ENCODE measurements at regions not wholly inside any gene's neighbourhood (a gene's known extent, or its start where the extent isn't known, plus 50 kb on each side); places are given as distances from the start of the nearest gene placed in this dataset.

DNA sequence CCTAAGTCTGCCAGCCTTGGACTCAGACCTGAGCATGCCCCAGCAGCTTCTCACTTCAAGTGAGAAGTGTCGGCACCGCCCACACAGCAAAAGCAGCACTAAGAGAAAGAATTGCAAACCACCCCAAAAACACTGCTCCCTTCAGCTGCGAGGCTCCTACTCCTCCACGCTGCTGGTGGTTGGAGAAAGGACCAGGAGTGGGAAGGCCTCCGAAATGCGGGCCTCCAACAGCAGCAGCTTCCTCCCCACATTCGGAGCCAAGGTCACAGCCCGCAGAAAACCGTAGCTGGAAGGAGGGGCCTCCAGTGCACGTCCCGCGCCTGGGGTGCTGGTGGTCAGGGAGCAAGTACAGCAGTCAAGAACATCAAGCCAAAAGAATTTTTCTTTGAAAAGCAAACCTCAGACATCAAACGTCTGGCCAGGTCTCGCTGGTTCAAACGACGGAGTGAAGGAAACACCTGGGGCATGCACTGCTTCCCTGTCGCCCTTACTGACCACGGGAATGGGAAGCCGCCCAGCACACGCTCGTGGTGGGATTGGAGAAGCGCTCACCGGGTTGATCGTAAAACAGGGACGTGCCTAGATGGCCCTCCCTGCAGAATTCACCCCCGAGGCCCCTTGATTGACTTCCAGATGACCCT is 185.6 kb upstream of the CST7 start:
- no peak for DNase-seq

DNA sequence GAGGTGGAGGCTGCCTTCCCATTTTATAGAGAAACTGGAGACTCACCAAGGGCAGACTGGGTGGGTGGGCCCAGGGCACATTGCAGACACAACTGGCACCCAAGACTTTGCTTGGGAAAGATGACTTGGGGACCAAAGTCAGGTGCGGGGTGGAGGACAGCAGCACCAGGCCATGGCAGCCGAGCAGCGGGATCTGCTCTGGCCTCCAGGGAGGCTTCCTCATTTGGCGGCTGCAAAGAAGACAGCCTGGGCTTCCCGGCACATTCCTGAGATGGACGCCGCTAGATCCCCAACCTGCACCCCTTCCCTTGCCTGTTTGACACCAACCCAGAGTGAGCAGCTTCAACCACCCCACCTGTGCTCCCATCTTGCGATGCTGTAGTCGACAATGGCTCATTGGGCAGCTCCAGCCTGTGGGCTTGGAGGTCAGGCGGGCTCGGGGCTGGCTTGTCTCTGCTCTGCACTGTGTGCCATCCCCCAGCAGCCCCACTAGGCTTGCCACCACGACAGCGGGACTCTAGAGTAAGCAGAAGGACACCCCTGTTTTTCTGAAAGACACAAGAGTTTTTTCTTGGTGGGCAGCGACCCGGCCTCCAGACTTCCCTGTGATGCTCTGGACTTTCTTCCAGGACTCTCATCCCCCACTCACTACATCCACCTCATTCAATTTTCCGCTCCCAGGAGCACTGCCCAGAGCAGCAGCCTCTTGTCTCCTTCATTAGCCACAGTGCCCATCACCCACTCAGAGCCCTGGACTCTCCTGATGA is 184.9 kb upstream of the CST7 start:
- DNase-seq, result no peak

DNA sequence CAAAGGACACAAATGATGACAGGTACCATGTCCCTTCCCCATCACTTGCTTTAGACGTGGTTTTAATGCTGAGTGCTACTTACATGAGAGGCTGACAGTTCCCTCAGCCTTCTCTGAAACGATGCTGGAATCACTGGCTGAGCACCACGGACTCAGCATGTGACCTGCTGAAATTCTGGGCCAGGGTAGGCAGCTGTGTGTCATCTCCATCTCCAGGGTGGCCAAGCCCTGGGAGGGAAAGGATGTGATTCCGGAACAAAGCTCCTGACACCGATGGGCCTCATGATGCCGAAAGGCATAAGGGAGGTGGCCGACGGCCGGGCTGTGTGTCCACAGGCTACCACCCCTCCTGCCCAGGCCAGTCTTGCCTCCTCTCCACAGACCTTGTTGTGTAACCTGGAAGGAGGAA is 184.3 kb upstream of the CST7 start:
- no peak for DNase-seq

DNA sequence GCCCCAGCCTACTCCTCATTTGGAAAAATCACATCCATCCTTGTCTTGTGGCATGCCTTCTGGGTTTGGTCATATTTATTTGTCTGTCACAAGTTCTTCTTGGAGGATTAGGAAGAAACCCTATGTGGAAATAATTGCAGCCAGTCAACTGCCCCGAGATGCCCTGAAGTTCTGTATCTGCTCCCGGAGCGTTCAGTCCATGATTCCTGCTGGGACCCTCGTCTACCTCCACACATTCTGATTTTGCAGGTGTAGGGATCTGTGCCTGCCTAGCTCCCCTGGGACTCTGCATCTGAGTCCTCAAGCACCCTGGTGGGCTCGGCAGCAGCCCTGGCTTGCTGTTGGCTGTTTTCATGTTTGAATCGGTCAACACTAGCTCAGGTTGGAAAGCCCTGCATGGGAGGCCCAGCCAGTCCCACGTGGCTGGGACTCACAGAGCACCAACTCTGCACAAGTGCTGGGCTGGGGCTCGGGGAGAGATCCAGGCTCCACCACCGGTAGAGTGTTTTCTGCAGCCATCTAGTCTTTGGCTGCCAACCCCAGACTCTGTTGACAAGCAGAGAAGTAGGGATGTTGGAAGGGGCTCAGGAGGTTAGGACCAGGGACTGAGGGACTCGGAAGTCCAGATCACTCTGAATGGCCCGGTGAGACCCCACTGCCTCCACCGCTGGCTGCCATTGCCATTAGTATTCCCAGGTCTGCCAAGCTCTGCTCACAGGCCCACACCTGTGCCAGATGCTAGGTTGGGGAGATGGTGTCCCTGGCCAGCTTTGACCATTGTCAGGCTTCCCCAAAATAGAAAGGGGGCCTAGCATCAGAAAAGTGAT is 183.5 kb upstream of the CST7 start:
- DNase-seq, result no peak

DNA sequence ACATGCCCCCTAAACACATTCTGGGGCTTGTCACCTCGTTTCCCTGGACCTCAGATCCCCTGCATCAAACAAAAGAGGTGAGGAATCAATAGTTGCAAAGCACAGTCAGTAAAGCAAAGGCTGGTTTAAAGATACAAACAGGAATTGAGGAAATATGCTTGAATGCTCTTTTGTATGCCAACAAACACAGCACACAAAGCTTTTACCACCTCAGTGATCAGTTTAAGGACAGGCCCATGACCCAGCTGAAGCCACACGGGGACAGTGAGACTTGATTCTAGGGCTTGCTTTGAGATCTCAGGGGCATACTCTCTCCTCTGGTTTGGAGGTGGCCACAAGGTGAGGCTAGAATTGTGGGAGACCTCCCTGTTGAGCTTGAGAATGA is 182.9 kb upstream of the CST7 start:
- DNase-seq, result no peak

DNA sequence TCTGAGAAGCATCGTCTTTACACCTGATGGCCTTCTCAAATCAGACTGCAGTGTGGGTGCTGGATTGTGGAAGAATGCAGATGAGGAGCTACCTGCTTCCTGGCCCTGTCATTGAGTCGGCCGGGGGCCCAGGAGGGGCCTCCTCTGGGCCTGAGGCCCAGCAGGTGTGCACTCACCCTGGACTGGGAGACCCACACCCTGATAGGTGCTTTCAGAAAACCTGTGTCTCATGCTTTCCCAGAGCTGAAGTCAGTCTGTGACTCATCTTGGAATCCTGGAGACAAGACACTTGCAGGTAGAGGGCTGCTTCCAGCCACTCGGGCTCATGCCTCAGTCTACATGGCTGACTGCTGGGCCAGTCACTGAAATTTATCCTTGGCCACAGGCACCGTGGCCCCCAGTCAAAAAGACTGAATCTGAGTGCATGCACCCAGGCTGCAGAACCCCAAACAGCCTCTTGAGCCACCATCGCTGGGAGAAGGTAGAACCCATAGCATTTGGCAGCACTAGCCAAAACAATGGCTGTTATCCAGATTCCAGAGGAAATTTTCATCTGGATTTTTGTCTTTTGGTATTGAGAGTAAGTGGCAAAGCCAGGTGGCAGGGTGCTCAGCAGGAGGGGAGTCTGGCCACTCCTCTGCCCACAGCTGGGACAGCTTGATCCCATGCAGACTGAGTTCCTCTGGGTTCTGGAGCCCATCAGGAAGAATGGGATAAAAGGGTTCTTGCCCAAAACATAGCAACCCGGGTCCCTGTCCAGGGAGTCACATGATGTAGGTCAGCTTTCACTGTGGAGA is 182.0 kb upstream of the CST7 start:
- DNase-seq, result no peak

DNA sequence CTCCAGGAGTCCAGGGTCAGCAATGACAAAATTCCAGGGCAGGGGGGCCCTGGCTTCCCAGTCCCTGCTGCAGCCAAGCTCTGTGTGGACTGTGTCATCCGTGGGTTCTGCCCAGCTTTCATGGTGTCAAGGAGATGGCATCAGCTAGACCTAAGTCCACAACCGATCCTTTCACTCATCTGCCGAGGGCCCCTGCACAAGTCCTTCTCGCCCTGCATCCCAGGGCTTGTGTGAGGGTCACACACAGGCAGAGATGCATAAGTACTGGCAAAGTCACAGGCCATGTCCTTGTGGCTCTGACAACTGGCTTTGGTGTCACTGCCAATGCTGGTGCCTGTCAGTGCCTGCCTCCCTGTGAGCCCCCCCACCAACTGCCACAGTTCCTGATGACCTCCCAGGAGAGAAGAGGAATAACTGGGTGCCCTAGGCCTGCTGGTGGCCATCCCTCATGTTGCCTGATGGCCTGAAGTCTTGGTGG is 181.4 kb upstream of the CST7 start:
- DNase-seq, result no peak

DNA sequence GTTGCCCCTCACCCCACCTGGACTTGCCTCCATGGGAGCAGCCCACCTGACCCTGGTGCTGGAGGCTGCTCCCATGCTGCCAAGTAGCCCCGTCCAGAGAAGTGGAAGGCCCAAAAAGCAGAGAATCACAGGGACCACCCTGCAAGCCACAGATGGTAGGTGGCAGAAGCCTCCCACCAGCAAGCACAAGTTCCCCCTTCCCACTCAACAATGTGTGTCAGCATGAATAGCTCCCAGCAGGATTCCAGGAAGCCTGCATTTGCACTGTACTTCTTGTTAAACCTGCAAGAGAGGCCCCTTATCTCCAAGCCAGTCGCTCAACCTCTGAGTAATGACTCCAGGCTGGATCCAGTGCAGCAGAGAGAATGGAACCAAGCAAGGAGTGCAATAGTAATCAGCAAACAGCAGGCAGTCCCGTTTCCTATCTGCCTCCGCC is 180.8 kb upstream of the CST7 start:
- DNase-seq, result peak; percentile 69

DNA sequence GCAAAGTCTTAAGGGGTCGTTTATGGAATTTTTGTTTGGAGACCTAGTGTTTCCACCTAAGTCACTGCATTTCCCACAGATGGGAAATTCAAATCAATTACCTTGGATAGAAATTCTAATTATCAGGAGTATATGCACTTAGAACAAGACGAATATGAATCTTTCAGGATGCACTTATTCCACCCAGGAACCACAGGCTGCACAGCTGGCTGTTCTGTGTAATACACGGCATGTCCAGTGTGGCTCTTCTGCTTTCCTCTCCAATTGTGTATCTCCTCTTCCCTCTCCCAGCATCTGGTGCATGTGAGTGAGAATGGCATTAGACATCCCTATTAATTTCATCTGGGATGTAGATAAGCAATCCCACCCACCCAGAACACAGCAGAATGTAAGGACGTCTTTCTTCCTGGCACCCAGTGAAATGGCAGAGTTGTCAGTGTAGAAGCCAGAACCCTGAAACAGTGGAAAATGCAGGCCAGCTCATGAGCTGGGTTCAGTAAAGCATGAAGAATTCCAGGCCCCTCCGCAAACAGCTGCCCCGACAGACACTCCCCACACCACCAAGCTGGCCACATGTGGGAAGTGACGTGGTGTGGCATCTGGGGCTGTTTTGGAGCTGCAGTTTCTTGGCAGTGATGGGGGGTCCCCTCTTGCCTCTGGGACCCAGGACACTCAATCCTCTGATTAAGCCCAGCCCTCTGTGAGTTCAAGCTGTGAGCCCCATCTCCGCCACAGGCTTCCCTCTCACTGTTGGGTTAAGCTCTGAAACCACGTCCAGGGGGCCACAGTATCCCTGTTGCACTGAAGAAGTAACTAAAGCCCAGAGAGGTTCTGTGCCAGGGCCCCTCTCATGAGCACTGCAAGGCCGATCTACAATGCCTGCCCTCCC is 180.1 kb upstream of the CST7 start:
- DNase-seq, result no peak

DNA sequence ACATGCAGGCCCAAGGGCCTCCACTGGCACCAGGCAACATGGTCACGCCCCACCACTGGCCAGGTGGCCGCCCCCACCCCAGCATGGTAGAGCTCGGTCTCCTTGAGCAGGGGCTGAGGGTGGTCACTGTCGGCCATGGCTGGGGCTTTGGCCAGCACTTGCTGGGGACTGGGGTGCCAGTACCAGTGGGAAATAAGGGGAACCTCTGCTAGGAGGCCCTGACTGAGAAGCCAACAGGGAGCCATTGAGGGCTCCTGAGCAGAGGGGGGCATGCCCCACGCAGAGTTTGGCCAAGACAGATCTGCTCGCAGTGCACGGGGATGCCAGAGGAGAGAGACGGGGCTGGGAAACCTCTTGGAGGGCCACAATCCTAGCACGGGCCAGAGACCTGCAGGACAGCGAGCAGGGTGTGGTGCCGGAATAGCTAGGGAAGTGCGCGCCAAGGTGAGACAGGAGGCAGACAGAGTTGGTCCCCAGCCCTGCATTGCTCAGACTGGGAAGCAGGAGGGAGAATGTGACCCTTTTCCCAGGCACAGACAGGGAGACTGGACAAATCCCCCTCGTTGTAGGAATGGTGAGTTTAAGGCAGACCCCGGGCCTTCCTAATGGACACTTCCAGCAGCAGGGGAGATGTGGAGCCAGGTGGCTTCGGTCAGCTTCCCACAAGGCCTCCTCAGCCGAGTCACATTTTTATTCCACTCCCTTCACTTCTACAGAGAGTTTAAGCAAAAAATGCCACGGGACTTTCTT is 179.0 kb upstream of the CST7 start:
- DNase-seq, result no peak

DNA sequence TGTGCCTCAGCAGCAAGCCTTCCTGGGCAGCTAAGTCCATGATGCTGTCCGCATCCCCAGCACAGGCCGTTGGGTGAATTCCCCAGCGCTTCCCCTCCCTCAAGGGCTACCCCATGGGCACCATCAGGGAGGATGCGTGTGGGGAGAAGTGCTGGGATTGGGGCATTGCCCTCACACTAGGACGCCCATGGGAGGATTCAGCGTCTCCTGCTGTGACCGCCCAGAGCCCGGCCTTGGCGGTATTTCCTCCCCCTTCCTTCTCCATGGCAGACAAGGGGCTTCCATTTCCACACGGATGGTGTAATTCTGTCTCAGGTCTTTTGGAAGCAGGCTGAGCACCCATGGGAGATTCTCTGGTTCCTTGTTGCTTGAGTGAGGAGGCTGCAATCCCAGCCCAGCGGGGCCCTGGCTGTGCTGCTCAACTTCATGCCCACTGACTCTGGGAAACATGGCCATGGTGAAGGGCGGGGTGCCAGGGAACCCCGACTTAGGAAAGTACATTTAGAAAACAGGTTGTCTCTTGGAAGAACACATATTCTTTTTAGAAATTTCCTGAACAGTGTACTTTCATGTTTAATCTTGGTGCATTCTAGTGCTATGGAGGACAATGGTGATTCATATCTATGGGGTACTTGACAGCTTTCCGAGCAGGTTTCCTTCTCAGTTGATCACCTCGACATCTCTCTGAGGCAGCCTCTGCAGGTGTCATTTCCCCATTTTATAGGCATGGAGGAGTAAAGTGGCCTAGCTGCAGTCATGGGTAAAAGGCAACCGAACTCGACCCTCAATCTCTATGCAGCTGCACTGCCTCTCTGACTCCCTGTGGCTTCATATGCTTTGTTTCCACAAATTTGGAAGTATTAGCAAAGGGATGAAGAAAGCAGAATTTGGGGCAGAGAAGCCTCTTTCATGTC is 178.2 kb upstream of the CST7 start:
- no peak for DNase-seq

DNA sequence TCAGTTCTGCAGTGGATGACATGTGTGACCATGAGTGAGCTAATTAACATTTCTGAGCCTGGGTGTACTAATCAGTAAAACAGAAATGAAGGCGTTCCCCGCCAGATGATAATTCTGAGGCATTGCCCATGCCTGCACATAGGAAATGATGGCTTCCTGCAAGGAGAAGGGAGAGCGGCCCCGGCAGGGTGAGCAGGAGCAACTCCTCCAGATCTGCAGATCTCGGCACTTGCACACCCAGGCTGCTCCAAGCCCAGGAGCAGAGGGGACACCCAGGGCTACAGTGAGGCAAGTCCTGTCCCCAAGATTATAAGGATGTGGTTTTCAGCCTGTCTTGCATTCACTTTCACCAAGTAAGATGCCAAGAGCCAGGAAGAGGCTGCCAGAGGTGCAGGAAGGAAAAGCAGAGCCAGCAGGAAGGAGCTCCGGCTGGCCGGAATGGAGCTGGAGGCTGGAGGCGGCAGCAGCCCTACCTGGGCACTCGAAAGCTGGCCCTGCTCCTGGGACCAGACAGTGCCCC is 177.5 kb upstream of the CST7 start:
- no peak for DNase-seq

DNA sequence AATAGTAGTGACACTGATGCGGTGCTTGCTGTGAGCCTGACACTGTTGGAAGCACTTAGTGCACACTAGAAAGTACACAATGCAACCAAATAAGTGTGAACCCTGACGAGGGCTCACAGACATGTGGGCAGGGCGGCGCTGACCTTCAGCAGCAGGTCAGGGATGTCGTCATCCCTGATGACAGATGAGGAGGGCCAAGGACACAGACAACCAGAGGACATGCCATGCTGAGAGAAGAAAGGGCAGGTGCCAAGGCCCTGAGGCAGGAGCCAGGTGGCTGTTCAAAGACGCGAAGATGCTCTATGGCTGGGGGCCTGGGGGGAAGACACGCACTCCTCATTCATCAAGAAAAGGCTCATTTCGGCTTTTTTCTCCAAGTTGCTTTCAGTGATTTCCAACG is 176.4 kb upstream of the CST7 start:
- DNase-seq, result no peak

DNA sequence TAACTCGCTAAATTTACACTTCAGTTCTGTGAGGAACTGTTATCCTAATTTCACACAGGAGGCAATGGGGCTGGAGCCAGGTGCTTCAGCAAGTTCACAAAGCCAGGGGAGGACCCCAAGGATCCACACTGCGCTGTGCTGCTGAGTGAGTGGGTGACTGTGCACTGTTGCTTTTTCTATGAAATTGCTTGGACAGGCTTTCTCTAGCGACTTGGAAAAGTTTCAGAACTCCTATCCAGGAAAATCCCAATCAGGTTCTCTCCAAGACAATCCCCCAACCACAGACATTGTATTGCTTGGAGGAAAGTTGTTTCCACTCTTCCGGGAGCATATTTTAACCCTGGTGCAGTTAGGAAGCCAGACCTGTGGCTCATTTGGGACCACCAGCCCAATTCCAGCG is 175.9 kb upstream of the CST7 start:
- DNase-seq, result no peak

DNA sequence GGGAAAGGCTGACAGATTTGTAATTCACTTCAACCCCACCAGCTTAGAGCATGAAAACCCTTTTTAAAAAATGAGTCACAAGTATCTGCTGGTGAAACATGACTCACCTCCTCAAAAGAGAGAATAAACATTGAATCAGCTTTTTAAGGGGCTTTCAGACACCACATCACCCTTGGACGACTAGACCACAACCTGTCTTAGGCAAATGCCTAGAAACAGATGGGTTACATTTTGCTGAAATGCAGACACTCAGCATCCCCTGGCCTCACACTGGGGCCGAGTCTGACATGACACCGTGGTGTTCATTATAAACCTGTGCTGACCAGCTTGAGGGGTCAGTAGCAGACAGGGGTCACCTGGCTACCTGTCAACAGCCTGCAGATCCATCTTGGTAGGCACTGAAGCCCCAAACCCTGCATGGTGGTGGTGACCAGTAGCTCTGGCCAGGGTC is 175.3 kb upstream of the CST7 start:
- peak; percentile 12 for DNase-seq

DNA sequence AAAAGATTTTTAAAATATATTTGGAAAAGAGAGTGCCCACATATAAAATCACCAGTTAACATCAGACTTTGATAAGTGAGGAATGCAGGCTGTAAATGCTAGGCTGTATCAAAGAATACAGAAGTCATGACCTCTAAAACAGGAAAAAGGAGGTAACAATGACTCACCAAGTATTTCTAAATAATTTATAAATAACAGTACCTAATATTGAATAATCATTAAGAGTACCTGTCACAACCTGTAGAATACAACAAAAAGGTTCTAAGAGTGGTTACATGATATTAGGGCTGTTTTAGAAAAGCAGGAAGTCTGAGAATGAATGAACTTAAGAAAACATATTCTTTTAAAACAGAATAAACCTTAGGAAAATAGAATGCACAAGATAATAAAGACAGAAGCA is 173.1 kb upstream of the CST7 start:
- no peak for DNase-seq

DNA sequence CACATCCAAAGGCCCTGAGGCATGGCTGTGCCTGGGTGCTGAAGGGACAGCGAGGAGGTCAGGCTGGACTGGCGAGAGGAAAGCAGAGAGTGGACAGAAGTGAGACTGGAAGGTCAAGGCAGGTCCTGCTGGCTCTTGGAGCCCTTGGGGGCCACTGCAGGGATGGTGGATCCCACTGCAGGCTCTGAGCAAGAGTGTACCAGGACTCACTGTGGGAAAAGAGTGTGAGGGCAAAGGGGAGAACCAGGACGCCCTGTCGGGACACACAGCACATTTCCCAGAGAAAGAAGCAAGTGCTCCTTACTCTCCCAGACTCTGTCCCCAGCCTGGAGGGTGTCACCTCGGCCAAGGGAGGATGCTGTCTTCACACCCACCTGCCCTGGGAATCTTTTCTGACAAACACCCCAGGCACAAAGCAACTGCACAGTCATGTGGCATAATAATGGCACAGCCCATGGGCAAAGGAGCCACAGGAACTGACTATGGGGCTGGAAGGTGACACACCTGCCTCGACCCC is 172.3 kb upstream of the CST7 start:
- DNase-seq, result no peak

DNA sequence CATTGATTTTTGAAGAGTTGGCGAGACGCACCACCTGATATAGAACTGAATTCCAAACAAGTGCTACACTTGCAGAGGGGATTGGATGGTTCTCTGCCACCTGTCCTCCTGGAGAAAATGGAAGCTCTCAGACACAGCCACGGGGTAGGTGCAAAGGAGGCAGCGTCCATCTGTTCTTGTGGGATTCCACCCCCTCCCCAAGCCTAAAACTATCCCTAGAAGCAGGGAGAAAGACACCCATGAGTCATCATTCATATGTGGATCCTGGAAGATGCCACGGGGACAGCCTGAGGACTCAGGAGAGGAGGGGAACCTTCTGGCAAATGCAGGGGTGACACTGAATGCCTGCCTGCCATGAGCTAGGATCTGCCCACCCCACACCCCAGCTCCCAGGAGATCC is 171.3 kb upstream of the CST7 start:
- DNase-seq, result no peak

DNA sequence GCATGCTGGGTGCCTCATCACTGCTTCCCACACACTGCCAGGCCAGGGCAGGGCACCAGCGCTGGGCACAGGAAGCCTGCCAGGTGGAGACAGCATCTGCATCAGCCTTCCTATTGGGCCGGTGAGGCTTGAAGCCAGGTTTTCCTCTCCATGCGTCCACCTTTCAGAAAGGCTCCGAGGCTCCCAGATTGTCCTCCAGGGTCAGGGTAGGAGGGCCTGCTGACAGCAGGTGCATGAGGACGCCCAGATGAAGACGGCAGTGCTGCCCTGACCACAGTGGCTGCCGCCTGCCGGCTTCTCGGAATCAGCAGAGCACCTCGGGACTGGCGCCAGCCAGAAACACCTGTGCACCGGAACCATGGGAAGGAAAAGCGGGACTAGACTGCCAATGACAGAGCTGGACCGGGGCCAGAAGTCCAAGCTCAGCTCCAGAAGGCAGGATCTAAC is 170.5 kb upstream of the CST7 start:
- no peak for DNase-seq

Data from NCI-H69 (cell line).